BLaER1 (cell line): ENCODE measurements at regions not wholly inside any gene's neighbourhood (a gene's known extent, or its start where the extent isn't known, plus 50 kb on each side); places are given as distances from the start of the nearest gene placed in this dataset.

Experiments used
- H3K27ac ChIP-seq: shearing (Covaris generic); formaldehyde crosslinking; 2 replicates; pipeline ENCODE4 v1.8.1; 2022
- H3K27me3 ChIP-seq: shearing (Covaris generic); formaldehyde crosslinking; 2 replicates; pipeline ENCODE4 v1.8.1; 2022
- H3K36me3 ChIP-seq: shearing (Covaris generic); formaldehyde crosslinking; 2 replicates; pipeline ENCODE4 v1.8.1; 2022
- H3K4me1 ChIP-seq: shearing (Covaris generic); formaldehyde crosslinking; 2 replicates; pipeline ENCODE4 v1.8.1; 2022
- H3K4me2 ChIP-seq: shearing (Covaris generic); formaldehyde crosslinking; 2 replicates; pipeline ENCODE4 v1.8.1; 2022
- H3K4me3 ChIP-seq: shearing (Covaris generic); formaldehyde crosslinking; 2 replicates; pipeline ENCODE4 v1.8.1; 2022
- H3K9ac ChIP-seq: shearing (Covaris generic); formaldehyde crosslinking; 2 replicates; pipeline ENCODE4 v1.8.1; 2022
- H3K9me3 ChIP-seq: shearing (Covaris generic); formaldehyde crosslinking; 2 replicates; pipeline ENCODE4 v1.8.1; 2022
- H4K20me1 ChIP-seq: shearing (Covaris generic); formaldehyde crosslinking; 2 replicates; pipeline ENCODE4 v1.8.1; 2022
- Cebpa-rat ChIP-seq: shearing (Covaris generic); IDR thresholded peaks from 2 replicates; pipeline ENCODE4 v1.8.1; 2022

GRCh38 chr5:130981663-130982062 lies 183.4 kb downstream of the HINT1 start:
- no peak overlapping the region for H3K9ac ChIP-seq
- no peak for TF ChIP-seq Cebpa-rat

GRCh38 chr5:130978475-130978874 lies 186.6 kb downstream of the HINT1 start:
- Histone ChIP-seq H3K36me3 (no peaks in the 10 kb centered on the region), H3K27me3 (no peaks in the 10 kb centered on the region), H3K4me2 (no peak overlapping the region), H3K9me3 (peaks cover 6% of the 10 kb centered on the region; the same call in 1 of the 2 replicates), H3K9ac (no peak overlapping the region), H4K20me1 (no peaks in the 10 kb centered on the region), H3K27ac (no peak overlapping the region), H3K4me1 (no peaks in the 10 kb centered on the region), H3K4me3 (no peak overlapping the region)
- TF ChIP-seq Cebpa-rat = no peak

More at GRCh38 chr5:130981663-130982062, 183.4 kb downstream of the HINT1 start:
- Histone ChIP-seq H4K20me1 (no peaks in the 10 kb centered on the region), H3K27ac (no peak overlapping the region), H3K4me2 (no peak overlapping the region), H3K27me3 (no peaks in the 10 kb centered on the region), H3K4me3 (no peak overlapping the region), H3K9me3 (peaks cover 6% of the 10 kb centered on the region; the same call in 1 of the 2 replicates), H3K4me1 (no peaks in the 10 kb centered on the region), H3K36me3 (no peaks in the 10 kb centered on the region)

- H3K36me3 ChIP-seq = no peaks in the 10 kb centered on the region
- peaks cover 1% of the 10 kb centered on the region; the same call in 1 of the 2 replicates for H3K9me3 ChIP-seq
- H3K4me1 ChIP-seq = no peaks in the 10 kb centered on the region
- H3K9ac ChIP-seq = no peak overlapping the region
- no peaks in the 10 kb centered on the region for H4K20me1 ChIP-seq
- H3K27ac ChIP-seq = no peak overlapping the region
- TF ChIP-seq Cebpa-rat = no peak
- H3K27me3 ChIP-seq = no peaks in the 10 kb centered on the region
- no peak overlapping the region for H3K4me2 ChIP-seq
- H3K4me3 ChIP-seq = no peak overlapping the region
Observed at GRCh38 chr5:130976493-130976892, 188.6 kb downstream of the HINT1 start.

GRCh38 chr5:130975847-130976246 lies 189.2 kb downstream of the HINT1 start:
- no peak overlapping the region for H3K4me2 ChIP-seq
- no peaks in the 10 kb centered on the region for H3K27me3 ChIP-seq
- H3K4me3 ChIP-seq = no peak overlapping the region
- H3K9me3 ChIP-seq = no peaks in the 10 kb centered on the region
- no peaks in the 10 kb centered on the region for H3K4me1 ChIP-seq
- no peak overlapping the region for H3K27ac ChIP-seq
- H3K36me3 ChIP-seq = no peaks in the 10 kb centered on the region
- TF ChIP-seq Cebpa-rat = no peak
- no peaks in the 10 kb centered on the region for H4K20me1 ChIP-seq
- no peak overlapping the region for H3K9ac ChIP-seq

GRCh38 chr5:130975299-130975698 lies 189.8 kb downstream of the HINT1 start:
- Histone ChIP-seq H3K9ac (no peak overlapping the region), H3K4me1 (no peaks in the 10 kb centered on the region), H3K27ac (no peak overlapping the region), H3K27me3 (no peaks in the 10 kb centered on the region), H3K4me3 (no peak overlapping the region), H3K36me3 (no peaks in the 10 kb centered on the region), H3K4me2 (no peak overlapping the region), H3K9me3 (no peaks in the 10 kb centered on the region), H4K20me1 (no peaks in the 10 kb centered on the region)
- TF ChIP-seq Cebpa-rat = no peak

GRCh38 chr5:130974021-130974683 lies 190.9 kb downstream of the HINT1 start:
- no peaks in the 10 kb centered on the region for H3K4me1 ChIP-seq
- H4K20me1 ChIP-seq = no peaks in the 10 kb centered on the region
- TF ChIP-seq Cebpa-rat = no peak
- H3K36me3 ChIP-seq = no peaks in the 10 kb centered on the region
- H3K4me2 ChIP-seq = no peak overlapping the region
- no peak overlapping the region for H3K27ac ChIP-seq
- H3K9me3 ChIP-seq = no peaks in the 10 kb centered on the region
- no peak overlapping the region for H3K9ac ChIP-seq
- H3K4me3 ChIP-seq = no peak overlapping the region
- no peaks in the 10 kb centered on the region for H3K27me3 ChIP-seq

GRCh38 chr5:130966990-130967525 lies 198.0 kb downstream of the HINT1 start:
- Histone ChIP-seq H3K9ac (no peak overlapping the region), H3K4me2 (no peak overlapping the region), H3K9me3 (no peaks in the 10 kb centered on the region), H3K4me3 (no peak overlapping the region), H3K36me3 (no peaks in the 10 kb centered on the region), H3K27ac (no peak overlapping the region), H3K4me1 (no peaks in the 10 kb centered on the region), H4K20me1 (no peaks in the 10 kb centered on the region), H3K27me3 (no peaks in the 10 kb centered on the region)
- no peak for TF ChIP-seq Cebpa-rat

GRCh38 chr5:130965920-130966319 lies 199.1 kb downstream of the HINT1 start:
- H3K4me2 ChIP-seq = no peak overlapping the region
- no peaks in the 10 kb centered on the region for H3K36me3 ChIP-seq
- H3K4me1 ChIP-seq = no peaks in the 10 kb centered on the region
- H4K20me1 ChIP-seq = no peaks in the 10 kb centered on the region
- H3K27ac ChIP-seq = no peak overlapping the region
- no peak overlapping the region for H3K4me3 ChIP-seq
- H3K9me3 ChIP-seq = no peaks in the 10 kb centered on the region
- H3K27me3 ChIP-seq = no peaks in the 10 kb centered on the region
- no peak for TF ChIP-seq Cebpa-rat
- H3K9ac ChIP-seq = no peak overlapping the region

GRCh38 chr5:130965360-130965759 lies 199.7 kb downstream of the HINT1 start:
- no peak for TF ChIP-seq Cebpa-rat
- Histone ChIP-seq H4K20me1 (no peaks in the 10 kb centered on the region), H3K9ac (no peak overlapping the region), H3K4me2 (no peak overlapping the region), H3K27me3 (no peaks in the 10 kb centered on the region), H3K4me1 (no peaks in the 10 kb centered on the region), H3K9me3 (no peaks in the 10 kb centered on the region), H3K27ac (no peak overlapping the region), H3K36me3 (no peaks in the 10 kb centered on the region), H3K4me3 (no peak overlapping the region)

- H3K9me3 ChIP-seq = no peaks in the 10 kb centered on the region
- TF ChIP-seq Cebpa-rat = no peak
- no peak overlapping the region for H3K4me3 ChIP-seq
- H3K27me3 ChIP-seq = no peaks in the 10 kb centered on the region
- no peaks in the 10 kb centered on the region for H3K4me1 ChIP-seq
- H3K9ac ChIP-seq = no peak overlapping the region
- H3K4me2 ChIP-seq = no peak overlapping the region
- H3K36me3 ChIP-seq = no peaks in the 10 kb centered on the region
- H3K27ac ChIP-seq = no peak overlapping the region
- no peaks in the 10 kb centered on the region for H4K20me1 ChIP-seq
Observed at GRCh38 chr5:130964231-130965202, 200.5 kb downstream of the HINT1 start.
